ENCODE measurements at regions not wholly inside any gene's neighbourhood (a gene's known extent, or its start where the extent isn't known, plus 50 kb on each side); places are given as distances from the start of the nearest gene placed in this dataset.
"Not testable (repeated sequence)": the region's sequence is repeated elsewhere in the genome, so short reads cannot be mapped to it uniquely, and the experiment has no call there.

DNA sequence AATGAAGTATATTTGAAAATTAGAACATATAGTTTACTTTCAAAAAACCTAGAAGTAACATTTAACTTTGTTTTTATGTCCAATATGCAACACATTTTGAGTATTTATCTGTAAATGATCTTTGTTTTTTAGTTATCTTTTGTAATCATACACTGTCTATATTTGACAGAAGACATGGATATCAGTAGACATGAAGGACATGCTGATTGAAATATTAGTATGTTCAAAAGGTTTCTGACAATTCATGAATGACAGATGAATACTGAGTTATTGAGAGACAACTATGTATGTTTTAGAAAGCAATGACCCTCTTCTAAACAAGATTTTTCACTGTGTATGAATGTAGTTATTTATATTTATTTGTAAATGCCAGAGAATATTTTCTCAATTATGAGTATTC, 215.6 kb upstream of the TMEFF2 start:
- intact Hi-C loops (cut with DNase I): no loop called here
- no peak for DNase-seq (ENCODE audit: low spot score)

DNA sequence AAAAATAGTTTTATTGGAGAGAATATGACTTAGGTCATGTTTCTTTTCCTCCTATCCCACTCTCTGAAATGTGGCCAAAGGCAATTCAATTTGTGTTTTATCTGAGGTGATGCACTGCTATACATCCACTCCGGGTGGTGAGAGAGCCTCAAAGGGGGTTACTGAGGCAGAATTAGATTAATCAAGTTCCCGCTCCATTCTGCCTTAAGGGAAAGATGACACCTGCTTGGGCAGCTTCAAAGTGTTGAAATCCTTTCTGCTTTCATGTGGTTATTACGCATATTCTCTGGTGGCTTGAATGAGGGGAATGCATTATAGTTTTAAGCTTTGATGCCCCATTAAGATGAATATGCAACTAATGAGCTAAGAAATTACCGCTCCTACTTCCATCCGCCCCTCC, 213.0 kb upstream of the TMEFF2 start:
- intact Hi-C loops (cut with DNase I): no loop called here
- no peak for DNase-seq (ENCODE audit: low spot score)

DNA sequence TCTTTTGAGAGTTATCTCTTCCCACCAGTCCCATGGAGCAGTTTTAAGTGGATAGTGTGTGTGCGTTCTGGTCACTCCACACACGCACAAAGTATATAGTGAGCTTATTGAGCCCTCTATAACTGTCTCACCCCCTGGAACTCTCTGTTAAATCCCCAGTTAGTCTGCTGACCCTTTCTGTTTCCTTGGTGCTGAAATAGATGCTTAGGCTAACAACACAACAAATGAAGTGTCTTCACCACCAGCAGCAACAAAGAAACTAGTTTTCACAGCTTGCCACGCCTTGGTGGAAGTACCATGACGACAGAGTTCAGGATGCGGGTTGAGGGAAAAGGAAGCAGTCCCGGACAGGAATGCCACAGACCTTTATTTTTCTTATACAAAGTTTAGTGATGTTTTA, 203.5 kb upstream of the TMEFF2 start:
- intact Hi-C loops (cut with DNase I): no loop called here

GRCh38 chr2:192394605-192395004, 199.9 kb upstream of the TMEFF2 start:
- intact Hi-C loops (cut with DNase I): no loop called here
- no peak for DNase-seq (ENCODE audit: low spot score)

More for the DNA sequence above, 203.5 kb upstream of the TMEFF2 start:
- no peak for DNase-seq (ENCODE audit: low spot score)

DNA sequence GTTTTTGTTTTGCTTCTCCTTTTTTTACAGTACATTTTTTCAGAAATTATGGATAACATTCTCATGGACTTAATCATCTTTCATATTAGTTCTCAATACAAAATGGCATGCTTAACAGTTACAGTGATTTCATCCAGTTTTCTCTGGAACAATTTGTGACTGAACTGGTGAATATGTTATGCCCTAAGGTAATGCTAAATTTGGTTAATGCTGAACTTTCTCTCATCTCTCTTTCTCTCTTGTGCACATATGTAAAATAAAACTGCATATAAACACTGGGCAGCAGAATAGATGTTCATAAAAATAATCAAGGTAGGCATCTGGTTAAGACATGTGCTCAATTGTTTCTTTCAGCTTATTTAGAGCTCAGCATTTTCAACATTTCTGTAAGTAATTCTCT, 196.3 kb upstream of the TMEFF2 start:
- DNase-seq (ENCODE audit: low spot score): no peak
- intact Hi-C loops (cut with DNase I): no loop called here

DNA sequence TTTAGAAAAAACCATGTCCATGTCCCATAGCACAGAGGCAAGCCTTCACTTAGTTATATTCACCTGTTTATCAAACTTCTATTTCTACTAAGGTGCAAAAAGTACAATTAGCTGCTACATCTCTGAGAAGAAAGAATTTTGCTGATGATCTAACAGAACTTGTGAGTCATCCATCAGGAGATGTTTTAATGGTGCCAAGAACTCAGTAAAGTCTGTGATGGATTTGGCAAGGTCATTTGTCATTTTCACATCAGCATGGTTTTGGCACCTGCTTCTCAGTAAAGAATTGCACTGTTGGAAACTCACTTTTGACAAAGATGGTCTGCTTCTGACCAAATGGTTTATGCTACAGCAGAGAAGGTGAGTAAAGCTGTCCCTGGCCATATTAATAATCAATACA, 195.7 kb upstream of the TMEFF2 start:
- intact Hi-C loops (cut with DNase I): no loop called here
- DNase-seq (ENCODE audit: low spot score): no peak

DNA sequence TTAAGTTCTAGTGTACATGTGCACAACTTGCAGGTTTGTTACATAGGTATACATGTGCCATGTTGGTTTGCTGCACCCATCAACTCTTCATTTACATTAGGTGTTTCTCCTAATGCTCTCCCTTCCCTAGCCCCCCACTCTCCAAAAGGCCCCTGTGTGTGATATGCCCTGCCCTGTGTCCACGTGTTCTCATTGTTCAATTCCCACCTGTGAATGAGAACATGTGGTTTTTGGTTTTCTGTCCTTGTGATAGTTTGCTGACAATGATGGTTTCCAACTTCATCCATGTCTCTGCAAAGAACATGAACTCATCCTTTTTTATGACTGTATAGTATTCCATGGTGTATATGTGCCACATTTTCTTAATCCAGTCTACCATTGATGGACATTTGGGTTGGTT, 189.5 kb upstream of the TMEFF2 start:
- DNase-seq (ENCODE audit: low spot score); intact Hi-C loops (cut with DNase I): not testable (repeated sequence)

GRCh38 chr2:192381082-192381481, 186.3 kb upstream of the TMEFF2 start:
- intact Hi-C loops (cut with DNase I): no loop called here

GRCh38 chr2:192379736-192380135, 185.0 kb upstream of the TMEFF2 start:
- DNase-seq (ENCODE audit: low spot score): no peak
- intact Hi-C loops (cut with DNase I): no loop called here

More at GRCh38 chr2:192381082-192381481, 186.3 kb upstream of the TMEFF2 start:
- no peak for DNase-seq (ENCODE audit: low spot score)

- DNase-seq (ENCODE audit: low spot score): no peak
- intact Hi-C loops (cut with DNase I): no loop called here
Observed at GRCh38 chr2:192377173-192377572, 182.4 kb upstream of the TMEFF2 start.

DNA sequence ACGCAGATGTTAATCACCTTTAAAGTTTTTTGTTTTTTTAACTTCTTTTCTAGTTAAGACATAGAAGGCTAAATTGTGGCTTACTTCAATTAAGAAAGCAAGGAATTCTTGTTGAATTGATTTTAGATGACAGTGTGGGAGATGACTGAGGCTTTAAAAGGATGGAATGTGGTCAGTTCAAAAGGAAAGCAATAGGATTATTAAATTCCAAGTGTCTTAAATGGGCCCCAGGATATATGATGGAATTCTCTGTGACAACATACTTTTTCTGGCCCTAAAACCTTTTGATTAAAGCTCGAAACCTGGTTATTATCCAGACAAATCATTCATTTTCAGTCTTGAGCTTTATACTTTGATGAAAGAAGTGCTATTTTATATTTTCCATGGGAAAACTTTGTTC, 179.0 kb upstream of the TMEFF2 start:
- intact Hi-C loops (cut with DNase I): no loop called here
- DNase-seq (ENCODE audit: low spot score): no peak

DNA sequence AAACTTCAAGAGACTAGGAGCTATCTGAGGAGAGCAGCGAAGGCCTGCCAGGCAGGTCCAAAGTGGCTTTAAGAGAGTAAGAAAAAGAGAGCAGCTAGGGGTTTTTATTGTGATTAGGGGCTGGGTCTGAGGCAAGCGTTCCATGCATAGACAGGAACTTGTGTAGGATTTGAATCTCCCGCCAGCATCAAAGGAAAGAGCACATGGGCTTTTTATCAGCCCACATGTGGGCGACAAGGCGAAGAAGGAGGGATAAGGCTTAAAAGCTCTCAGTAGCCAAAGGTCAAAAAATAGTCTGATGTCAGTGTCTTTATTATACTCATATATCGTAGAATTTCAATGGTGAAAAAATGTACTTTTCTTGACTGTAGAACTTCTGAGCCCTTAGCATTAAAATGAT, 178.5 kb upstream of the TMEFF2 start:
- DNase-seq (ENCODE audit: low spot score): no peak
- intact Hi-C loops (cut with DNase I): no loop called here

- intact Hi-C loops (cut with DNase I): no loop called here
- no peak for DNase-seq (ENCODE audit: low spot score)
Observed at GRCh38 chr2:192369969-192370368, 175.2 kb upstream of the TMEFF2 start.

- DNase-seq (ENCODE audit: low spot score): no peak
- intact Hi-C loops (cut with DNase I): no loop called here
Observed at GRCh38 chr2:192357217-192357616, 162.5 kb upstream of the TMEFF2 start.

DNA sequence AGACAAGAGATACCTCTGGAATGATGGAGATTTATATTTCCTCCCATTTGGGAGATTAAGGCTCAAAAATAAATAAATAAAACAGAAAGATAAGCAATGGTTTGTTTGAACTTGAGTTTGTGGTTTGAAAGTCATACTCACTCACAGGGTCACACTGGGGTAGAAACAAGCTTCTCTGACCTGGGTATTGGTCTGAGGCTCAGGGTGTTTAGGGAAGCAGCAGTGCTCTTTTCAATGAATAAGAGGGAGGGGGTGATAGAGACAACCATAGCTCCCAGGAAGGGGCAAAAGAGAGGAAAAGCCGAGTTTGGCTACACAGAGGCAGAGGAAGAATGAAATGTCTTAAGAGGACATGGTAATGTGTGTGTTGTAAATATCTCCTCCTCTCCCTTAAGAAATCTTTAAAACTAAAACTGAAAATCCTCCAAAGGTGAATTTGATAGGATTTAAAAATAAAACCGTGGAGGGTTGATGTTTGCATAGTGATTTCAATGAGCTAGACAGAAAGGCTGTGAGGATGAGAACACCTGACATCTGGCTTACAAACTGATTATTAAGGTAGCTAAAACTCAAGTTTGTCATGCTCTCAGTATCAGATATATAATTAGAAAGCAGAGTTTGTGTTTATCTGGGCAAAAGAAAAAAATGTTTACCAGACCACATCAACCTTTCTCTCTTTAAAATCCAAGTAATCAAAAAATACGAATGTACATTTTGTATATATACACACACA, 159.9 kb upstream of the TMEFF2 start:
- intact Hi-C loops (cut with DNase I): no loop called here
- no peak for DNase-seq (ENCODE audit: low spot score)

GRCh38 chr2:192347542-192347941, 152.8 kb upstream of the TMEFF2 start:
- intact Hi-C loops (cut with DNase I): no loop called here
- no peak for DNase-seq (ENCODE audit: low spot score)

DNA sequence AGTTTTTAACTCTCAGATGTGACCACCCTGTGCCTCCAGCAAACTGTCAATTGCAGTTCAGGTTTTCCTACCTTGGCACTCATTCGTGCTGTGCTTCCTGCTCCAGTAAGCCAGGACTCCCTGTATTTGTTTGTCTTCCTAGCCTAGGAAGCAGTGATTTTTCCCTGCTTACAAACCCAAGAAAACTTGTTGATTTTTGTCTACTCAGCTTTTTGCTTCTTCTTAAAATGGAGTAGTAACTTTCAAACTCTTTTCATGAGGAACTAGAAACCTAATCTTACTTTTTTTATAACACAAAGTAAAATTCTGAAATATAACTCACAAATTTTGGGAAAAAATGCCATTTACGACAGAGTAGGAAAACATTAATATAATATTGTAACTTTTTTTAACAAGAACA, 150.6 kb upstream of the TMEFF2 start:
- DNase-seq (ENCODE audit: low spot score): no peak

DNA sequence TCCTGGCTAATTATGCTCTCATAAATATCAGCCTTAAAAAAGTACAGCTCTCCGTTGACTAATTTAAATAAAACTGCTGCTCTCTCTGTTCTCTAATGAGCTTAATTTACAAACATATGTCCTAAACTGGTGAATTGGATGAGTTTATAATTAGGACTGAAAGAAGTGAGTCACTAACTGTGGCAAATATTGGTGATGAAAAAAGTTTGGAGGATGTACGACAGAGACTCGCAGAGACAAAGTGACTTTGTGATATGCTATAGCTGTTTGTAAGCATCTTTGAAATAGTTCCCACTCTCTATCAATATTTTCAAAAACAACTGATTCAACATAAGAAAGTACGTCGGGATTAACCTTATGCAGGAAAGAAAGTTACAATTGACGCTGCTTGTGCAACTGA, 138.9 kb upstream of the TMEFF2 start:
- intact Hi-C loops (cut with DNase I): no loop called here

More for the DNA sequence above, 150.6 kb upstream of the TMEFF2 start:
- intact Hi-C loops (cut with DNase I): no loop called here

GRCh38 chr2:192328297-192328696, 133.6 kb upstream of the TMEFF2 start:
- DNase-seq (ENCODE audit: low spot score): no peak
- intact Hi-C loops (cut with DNase I): no loop called here

More for the DNA sequence above, 138.9 kb upstream of the TMEFF2 start:
- no peak for DNase-seq (ENCODE audit: low spot score)

DNA sequence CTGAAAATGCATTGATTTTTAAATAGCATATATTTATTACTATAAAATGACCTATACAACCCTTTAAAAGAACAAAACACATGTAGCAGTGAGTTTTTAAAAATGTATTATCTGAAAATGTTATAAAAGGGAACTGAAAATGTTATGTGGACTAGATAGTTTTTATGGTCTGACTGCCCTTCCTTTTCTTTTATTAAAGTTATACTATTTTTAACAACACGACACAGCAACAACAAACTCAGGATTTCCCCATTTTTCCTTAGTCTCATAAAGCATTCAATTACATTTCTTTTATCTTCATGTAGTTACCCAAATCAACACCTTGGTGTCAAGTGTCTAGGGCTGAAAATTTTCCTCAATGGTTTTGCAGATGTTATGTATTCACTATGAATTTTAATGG, 132.8 kb upstream of the TMEFF2 start:
- DNase-seq (ENCODE audit: low spot score): no peak
- intact Hi-C loops (cut with DNase I): no loop called here

GRCh38 chr2:192315543-192315942, 120.8 kb upstream of the TMEFF2 start:
- intact Hi-C loops (cut with DNase I): no loop called here
- DNase-seq (ENCODE audit: low spot score): no peak
